Hepatocyte (in vitro differentiated cells): ENCODE measurements at regions not wholly inside any gene's neighbourhood (a gene's known extent, or its start where the extent isn't known, plus 50 kb on each side); places are given as distances from the start of the nearest gene placed in this dataset.

Experiments
- CTCF ChIP-seq: fragments of 200-600 bp; sonication (generic); IDR thresholded peaks from 2 replicates; pipeline ENCODE4 v1.5.1; 2016; ENCODE audit warnings: antibody characterized with exemption, mild to moderate bottlenecking; ENCODE audit not compliant: poor library complexity
- EZH2 ChIP-seq: fragments of 200-600 bp; sonication (generic); IDR thresholded peaks from 2 replicates; pipeline ENCODE4 v1.6.1; 2016; ENCODE audit warnings: antibody characterized with exemption, mild to moderate bottlenecking, borderline replicate concordance
- EZH2phosphoT487 ChIP-seq: fragments of 200-600 bp; sonication (generic); IDR thresholded peaks from one replicate; pipeline ENCODE4 v1.6.1; 2018; ENCODE audit warnings: antibody characterized with exemption, mild to moderate bottlenecking, low read depth, moderate library complexity; ENCODE audit not compliant: unreplicated experiment, severe bottlenecking

- TF ChIP-seq CTCF (no peak), EZH2 (no peak), EZH2phosphoT487 (no peak)
These were observed 81.4 kb upstream of the GPC6 start for GRCh38 chr13:93145199-93145598.
